HG03175 (cell line): ENCODE measurements at regions not wholly inside any gene's neighbourhood (a gene's known extent, or its start where the extent isn't known, plus 50 kb on each side); places are given as distances from the start of the nearest gene placed in this dataset.

Experiments used
- ATAC-seq: cut with Tn5 transposase; IDR thresholded peaks from one replicate; pipeline ENCODE4 v1.9.1; 2021; ENCODE audit warnings: mild to moderate bottlenecking, moderate library complexity; ENCODE audit not compliant: unreplicated experiment

DNA sequence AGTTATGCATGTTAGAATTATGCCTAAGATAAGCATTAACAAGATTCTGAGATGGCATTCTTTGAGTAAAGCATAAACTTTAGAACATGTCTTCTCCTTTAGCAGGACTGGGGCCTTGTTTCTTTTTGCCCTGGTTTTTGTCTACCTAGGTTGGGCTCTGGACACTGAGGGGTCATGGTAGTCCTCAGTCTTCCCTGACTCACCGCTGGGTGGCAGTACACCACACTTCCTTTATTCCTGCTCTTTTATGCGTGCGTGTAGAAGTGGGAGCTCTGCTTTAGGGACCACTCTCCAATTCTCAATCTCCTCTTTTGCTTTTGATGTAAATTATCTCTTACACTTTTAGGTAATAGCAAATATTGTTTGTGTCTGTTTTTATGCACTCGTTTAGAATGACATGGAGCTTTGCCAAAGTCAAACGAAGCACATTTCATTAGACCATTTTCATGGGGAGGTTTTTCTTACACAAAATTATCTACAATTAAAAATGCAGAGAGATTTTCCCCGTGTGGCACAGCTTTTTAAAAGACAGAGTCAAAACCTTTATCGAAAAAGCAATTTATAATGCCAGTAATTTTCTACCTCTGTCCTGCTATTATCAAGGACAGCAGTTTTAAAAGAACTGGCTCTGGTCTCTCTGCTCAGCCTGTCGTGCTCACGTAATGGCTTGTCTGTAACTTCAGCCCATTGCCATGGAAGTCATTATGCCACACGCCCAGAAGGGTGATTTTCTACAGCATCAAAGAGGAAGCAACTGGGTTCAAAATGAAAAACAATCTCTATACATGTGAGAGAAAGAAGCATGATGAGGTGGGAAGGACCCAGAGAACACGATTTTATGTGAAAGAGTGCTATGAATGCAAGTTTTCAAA is 413.9 kb downstream of the COG6 start:
- peak; percentile 80 for ATAC-seq

GRCh38 chr13:40070357-40070756 is 414.9 kb downstream of the COG6 start:
- no peak for ATAC-seq

DNA sequence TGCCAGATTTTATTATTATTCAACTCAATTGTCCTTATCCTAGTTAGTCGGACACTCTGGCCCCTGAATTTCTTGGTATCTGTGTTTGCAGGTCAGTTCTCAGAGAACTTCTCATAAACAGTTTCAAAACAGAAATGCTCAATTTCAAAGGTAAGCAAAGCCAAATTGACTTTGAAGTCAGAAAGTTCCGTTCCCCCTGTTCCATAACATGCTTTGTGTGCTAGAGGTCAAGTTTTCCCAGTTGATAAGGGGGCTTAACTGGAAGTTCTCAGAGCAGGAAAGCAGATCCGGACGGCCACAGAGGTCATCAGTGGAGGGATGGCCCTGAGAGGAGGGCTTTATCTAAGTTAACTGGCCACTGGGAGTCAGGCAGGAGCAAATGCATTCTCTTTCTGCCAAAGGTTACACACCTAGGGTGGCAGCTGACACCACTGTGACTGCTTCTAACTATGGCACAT is 417.2 kb downstream of the COG6 start:
- ATAC-seq = no peak

DNA sequence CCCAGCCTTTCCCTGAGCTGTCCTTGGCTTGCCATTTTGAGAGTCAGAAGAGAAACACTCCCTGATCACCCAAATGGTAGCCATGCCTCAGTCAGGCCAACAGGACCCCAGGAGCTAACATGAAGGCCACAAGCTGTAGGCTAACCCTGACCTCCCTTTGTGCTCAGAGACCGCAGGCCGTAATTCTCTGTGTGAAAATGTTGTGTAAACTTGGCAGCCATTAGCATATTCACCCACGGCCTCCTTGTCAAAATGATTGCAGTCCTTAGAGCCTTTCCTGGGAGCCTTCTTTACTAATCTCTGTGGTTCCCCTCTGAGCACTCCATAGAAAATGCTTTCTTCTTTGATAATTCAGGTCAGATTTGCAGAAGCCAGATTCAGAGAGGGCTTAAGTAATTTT is 418.9 kb downstream of the COG6 start:
- no peak for ATAC-seq

DNA sequence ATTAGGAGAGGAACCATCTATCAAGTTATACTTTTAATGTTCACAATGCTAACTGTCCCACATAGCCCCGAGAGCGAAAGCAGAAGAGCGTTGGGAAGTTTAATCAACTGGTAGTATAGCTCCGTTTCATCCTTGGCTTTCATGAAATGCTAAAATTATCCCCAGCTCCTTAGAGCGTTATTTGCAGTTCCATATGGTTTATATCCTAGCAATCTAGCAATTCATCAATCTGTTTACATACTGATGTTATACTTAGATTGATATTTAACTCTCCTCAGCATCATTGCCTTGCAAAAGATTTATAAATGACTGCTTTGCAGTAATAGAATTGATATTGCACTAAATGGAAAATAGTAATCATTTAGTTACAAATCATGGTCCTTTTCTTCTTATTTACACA is 419.8 kb downstream of the COG6 start:
- no peak for ATAC-seq

- ATAC-seq = no peak
These were observed 421.4 kb downstream of the COG6 start for GRCh38 chr13:40076765-40077362.

DNA sequence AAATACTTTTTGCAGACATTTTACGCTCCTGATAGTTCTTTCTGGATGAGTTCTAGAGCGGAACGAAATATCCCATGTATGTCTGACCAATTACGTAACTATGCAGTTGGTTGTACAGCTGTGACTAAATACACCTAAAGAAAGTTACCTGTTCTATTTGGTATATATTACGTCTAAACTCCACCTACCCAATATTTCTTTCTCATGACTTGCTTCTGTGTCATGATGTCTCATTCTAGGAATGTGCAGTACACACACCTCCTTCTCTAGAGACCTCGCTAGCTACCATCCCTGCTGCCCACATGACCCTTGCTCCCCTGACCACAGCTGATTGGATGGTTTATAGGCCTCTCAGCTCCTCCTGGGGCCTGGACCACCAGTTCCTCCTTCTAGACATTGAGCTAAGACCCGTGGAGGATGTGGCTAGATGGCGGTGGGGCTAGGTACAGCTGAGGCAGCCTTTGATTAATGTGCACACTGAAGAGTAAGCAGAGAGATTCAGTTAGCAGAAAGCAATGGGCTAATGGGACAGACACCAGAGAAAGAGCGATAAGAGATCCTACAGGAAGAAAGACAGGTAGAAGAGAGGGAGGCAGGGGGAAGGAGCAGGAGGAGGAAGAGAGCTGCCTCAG is 422.1 kb downstream of the COG6 start:
- ATAC-seq = no peak

DNA sequence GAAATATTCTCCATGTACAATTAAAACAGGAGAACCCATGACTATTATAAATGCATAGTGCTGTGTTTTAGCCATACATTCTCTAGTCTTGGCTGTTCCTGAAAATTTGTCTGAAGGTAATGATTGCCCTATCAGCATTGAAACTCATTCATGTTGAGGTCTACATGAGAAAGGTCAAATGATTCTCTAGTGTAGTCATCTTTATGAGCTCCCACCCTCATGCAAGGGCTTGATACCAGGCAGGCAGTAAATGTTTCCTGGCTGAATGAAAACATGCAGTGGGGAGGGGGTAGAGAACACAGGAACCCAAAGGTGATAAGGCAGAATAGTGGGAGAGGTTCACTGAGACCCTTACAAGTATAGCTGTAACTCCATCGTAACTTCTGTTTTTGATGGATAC is 424.3 kb downstream of the COG6 start:
- ATAC-seq = no peak

DNA sequence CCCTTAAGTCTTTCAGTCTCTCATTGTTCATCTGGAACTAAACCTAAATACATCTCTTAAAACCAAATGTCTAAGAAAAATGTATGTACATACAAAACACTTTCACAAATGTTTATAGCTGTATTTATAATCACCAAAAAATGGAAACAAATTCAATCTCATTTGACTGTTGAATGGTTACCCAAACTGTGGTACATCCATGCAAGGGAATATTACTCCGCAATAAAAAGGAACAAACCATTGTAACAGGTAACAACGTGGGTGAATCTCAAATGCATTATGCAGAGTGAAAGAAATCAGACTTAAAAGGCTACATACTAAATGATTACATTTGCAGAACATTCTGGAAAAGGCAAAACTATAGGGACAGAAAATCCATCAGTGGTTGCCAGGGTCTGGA is 425.2 kb downstream of the COG6 start:
- ATAC-seq = no peak

DNA sequence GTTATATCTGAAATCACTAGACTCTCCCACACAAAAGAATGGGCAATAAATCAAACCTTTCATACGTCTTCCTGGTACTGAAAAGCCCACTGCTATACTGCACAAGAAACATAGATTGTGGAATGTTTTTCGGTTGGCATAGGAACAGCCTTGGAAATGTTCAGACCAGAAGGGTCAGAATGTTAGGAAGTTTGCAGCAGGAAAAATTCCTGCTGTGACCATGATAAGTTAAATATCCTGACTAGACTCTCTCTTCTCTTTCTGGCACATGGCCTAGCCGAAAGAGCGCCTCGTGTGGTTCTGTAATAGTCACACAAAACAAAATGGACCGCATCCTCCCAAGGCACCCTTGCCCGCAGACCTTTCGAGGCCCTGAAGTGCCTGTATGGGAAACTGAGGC is 427.2 kb downstream of the COG6 start:
- no peak for ATAC-seq

DNA sequence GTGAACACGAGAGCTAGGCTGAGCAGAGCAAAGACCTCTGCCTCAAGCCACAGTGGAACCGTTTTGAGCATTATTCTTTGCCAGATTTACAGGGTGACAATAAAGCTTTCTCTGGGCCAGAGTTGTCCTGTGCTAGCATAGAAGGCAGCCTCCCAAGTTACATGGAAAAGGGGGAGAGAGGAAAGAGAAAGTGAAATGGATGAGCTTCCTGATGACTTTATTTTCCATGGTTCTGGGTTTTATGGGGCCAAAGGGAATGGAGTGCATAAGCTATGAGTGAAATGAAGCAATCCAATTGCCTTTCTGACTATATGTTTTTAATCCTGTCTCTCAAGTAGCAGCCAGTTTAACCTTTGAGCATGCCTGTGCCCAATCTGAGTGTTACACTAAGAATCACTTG is 428.4 kb downstream of the COG6 start:
- ATAC-seq = no peak

DNA sequence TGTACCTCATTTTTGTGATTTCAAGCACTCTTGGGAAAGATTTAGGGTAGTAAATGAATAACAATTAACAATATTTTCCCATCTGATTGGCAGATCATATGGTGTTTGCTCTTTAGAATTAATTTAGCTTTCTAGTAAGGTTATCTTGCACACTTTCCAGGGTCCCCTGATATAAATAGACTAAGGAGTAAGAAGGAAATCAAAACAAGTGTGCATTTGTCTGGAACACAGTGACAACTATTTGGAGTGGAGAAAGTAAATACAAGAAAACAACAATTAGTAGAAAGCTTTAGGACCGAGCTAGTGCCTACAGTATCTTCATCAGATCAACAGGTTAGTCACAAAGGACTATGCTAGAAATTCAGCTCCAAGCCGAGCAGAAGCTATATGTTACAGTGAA is 429.5 kb downstream of the COG6 start:
- no peak for ATAC-seq

- ATAC-seq = no peak
These were observed 431.9 kb downstream of the COG6 start for GRCh38 chr13:40087091-40088002.

- ATAC-seq = no peak
These were observed 438.6 kb downstream of the COG6 start for GRCh38 chr13:40094056-40094455.

- ATAC-seq = no peak
These were observed 440.4 kb downstream of the COG6 start for GRCh38 chr13:40095695-40096356.

GRCh38 chr13:40096357-40096901 is 441.0 kb downstream of the COG6 start:
- ATAC-seq = no peak

DNA sequence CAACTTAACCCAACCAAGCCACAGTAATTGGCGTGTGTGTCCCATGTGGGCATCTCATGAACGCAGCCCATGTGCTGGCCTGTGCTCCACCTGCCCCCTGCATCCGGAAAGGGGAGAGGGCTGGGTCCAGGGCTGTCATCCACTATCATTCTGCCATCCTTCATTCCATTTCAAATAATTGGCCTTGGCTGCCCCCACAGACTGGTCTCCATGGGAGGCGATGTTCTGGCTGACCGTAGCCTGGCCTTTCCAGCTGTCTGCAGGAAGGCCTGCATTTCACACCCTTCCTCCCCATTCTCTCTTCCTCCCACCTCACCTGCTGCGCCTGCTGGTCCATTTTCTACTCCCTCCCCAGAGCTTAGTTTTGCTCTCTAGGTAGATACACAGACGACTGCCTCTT is 442.8 kb downstream of the COG6 start:
- ATAC-seq = no peak

GRCh38 chr13:40101708-40102359 is 446.4 kb downstream of the COG6 start:
- peak; percentile 72 for ATAC-seq

DNA sequence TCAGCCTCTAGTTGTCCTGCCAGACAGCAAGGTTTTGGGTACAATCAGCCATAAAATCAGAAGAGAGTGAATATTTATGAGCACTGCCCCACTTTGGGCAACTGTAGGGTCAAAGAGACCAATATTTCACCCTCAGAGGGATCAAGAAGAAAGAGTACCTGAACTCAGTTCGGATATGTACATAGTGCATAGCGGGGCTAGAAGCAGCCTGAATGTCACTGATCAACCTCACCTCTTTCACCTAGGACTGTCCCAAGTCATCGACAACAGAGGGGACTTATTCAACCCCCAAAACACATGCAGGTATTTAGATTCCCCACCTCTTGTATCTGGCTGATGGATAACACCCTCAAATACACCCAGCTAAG is 446.9 kb downstream of the COG6 start:
- no peak for ATAC-seq

DNA sequence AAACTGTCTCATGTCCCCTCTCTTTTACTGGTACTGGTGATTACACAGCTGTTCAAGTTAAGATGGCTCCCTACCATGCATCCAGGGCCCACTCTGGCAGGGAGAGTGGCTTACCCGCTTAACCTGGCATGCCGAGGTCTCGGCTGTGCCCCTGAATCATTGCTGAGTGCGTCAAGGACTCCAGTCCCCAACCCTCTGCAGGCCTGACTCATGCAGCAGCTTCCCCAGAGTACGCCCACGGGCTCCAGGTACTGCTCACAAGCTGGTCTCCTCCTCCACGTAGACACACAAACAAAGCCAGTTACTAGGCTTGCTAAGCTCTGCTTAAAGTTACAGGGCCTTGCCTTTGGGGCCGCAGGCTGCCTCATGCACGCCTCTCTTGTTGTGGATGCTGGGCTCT is 447.4 kb downstream of the COG6 start:
- ATAC-seq = no peak
